WTC11 (cell line): ENCODE measurements at regions not wholly inside any gene's neighbourhood (a gene's known extent, or its start where the extent isn't known, plus 50 kb on each side); places are given as distances from the start of the nearest gene placed in this dataset.

Source experiments
- ATAC-seq: fragments of 200-7000 bp; cut with Tn5 transposase; 2 replicates; pipeline ENCODE4 v1.10.0; 2021; ENCODE audit warnings: mild to moderate bottlenecking, moderate library complexity
- CTCF ChIA-PET: fragments of 300-600 bp; sonication (Branson Sonifier 250); formaldehyde crosslinking; loops from one replicate; lab custom pipeline; 2021; ENCODE audit warnings: antibody characterized with exemption; lab: Charles Lee
- POLR2A ChIA-PET: fragments of 350-600 bp; sonication (Branson Sonifier 250); formaldehyde crosslinking; loops from one replicate; lab custom pipeline; 2021; ENCODE audit warnings: antibody characterized with exemption; lab: Charles Lee
- DNase-seq: peaks from one replicate; pipeline ENCODE4 v3.0.0; 2021; ENCODE audit warnings: low spot score
- H3K27ac Mint-ChIP-seq: 2 replicates; pipeline ENCODE4 v1.8.0; 2021; ENCODE audit warnings: mixed read lengths
- H3K27me3 Mint-ChIP-seq: 2 replicates; pipeline ENCODE4 v1.8.0; 2021; ENCODE audit warnings: low read depth, mild to moderate bottlenecking, moderate library complexity, mixed read lengths
- H3K36me3 Mint-ChIP-seq: 2 replicates; pipeline ENCODE4 v1.8.0; 2021; ENCODE audit warnings: mixed read lengths
- H3K4me1 Mint-ChIP-seq: 2 replicates; pipeline ENCODE4 v1.8.0; 2022; ENCODE audit warnings: mixed read lengths
- H3K4me3 Mint-ChIP-seq: 2 replicates; pipeline ENCODE4 v1.8.0; 2021; ENCODE audit warnings: mild to moderate bottlenecking, moderate library complexity, mixed read lengths
- H3K9me3 Mint-ChIP-seq: 2 replicates; pipeline ENCODE4 v1.8.0; 2021; ENCODE audit warnings: mixed read lengths
- ATF1 ChIP-seq: sonication (generic); formaldehyde crosslinking; IDR thresholded peaks from 2 replicates; pipeline ENCODE4 v1.8.1; 2023; ENCODE audit warnings: mild to moderate bottlenecking, moderate library complexity, missing genetic modification reagents
- ESRRA ChIP-seq: sonication (generic); formaldehyde crosslinking; IDR thresholded peaks from 2 replicates; pipeline ENCODE4 v1.8.1; 2022; ENCODE audit warnings: mild to moderate bottlenecking, missing genetic modification reagents, borderline replicate concordance
- NFATC4 ChIP-seq: fragments of 250-450 bp; sonication (Bioruptor Pico); IDR thresholded peaks from 2 replicates; pipeline ENCODE4 v1.9.0; 2021; ENCODE audit warnings: mild to moderate bottlenecking
- NFE2L1 ChIP-seq: sonication (generic); formaldehyde crosslinking; IDR thresholded peaks from 2 replicates; pipeline ENCODE4 v1.8.1; 2023; ENCODE audit warnings: missing genetic modification reagents
- NR1H2 ChIP-seq: sonication (generic); formaldehyde crosslinking; IDR thresholded peaks from 2 replicates; pipeline ENCODE4 v1.9.0; 2021; ENCODE audit warnings: mild to moderate bottlenecking, moderate library complexity, missing genetic modification reagents
- NR3C1 ChIP-seq: sonication (generic); formaldehyde crosslinking; conservative IDR thresholded peaks from 2 replicates; pipeline ENCODE4 v1.8.1; 2023; ENCODE audit warnings: low read depth, mild to moderate bottlenecking, missing genetic modification reagents
- PRRX2 ChIP-seq: fragments of 250-450 bp; sonication (Bioruptor Pico); IDR thresholded peaks from 2 replicates; pipeline ENCODE4 v1.8.0; 2021; ENCODE audit warnings: mild to moderate bottlenecking
- SMAD4 ChIP-seq: sonication (generic); formaldehyde crosslinking; IDR thresholded peaks from 2 replicates; pipeline ENCODE4 v1.8.0; 2022; ENCODE audit warnings: mild to moderate bottlenecking, missing genetic modification reagents
- TCF7 ChIP-seq: sonication (generic); formaldehyde crosslinking; IDR thresholded peaks from 2 replicates; pipeline ENCODE4 v1.8.0; 2022; ENCODE audit warnings: mild to moderate bottlenecking, low read depth, missing genetic modification reagents, moderate library complexity
- TEAD4 ChIP-seq: sonication (generic); formaldehyde crosslinking; IDR thresholded peaks from 2 replicates; pipeline ENCODE4 v1.8.0; 2022; ENCODE audit warnings: mild to moderate bottlenecking, missing genetic modification reagents
- ZNF219 ChIP-seq: sonication (generic); formaldehyde crosslinking; IDR thresholded peaks from 2 replicates; pipeline ENCODE4 v1.8.0; 2023; ENCODE audit warnings: missing genetic modification reagents, mild to moderate bottlenecking, borderline replicate concordance
- ZNF396 ChIP-seq: fragments of 250-450 bp; sonication (Bioruptor Pico); IDR thresholded peaks from 2 replicates; pipeline ENCODE4 v1.8.0; 2021; ENCODE audit warnings: mild to moderate bottlenecking, moderate library complexity, borderline replicate concordance
- ZNF416 ChIP-seq: fragments of 250-450 bp; sonication (Bioruptor Pico); IDR thresholded peaks from 2 replicates; pipeline ENCODE4 v1.9.0; 2021; ENCODE audit warnings: mild to moderate bottlenecking, inconsistent platforms
- TF ChIP-seq, protein P1 (sequence below): sonication (generic); formaldehyde crosslinking; IDR thresholded peaks from 2 replicates; pipeline ENCODE4 v1.8.0; 2023; ENCODE audit warnings: missing genetic modification reagents
- TF ChIP-seq, protein P2 (sequence below): sonication (generic); formaldehyde crosslinking; IDR thresholded peaks from 2 replicates; pipeline ENCODE4 v1.8.1; 2023; ENCODE audit warnings: mild to moderate bottlenecking, missing genetic modification reagents, moderate library complexity
- TF ChIP-seq, protein P3 (sequence below): sonication (generic); formaldehyde crosslinking; IDR thresholded peaks from 2 replicates; pipeline ENCODE4 v1.8.0; 2022; ENCODE audit warnings: mild to moderate bottlenecking, missing genetic modification reagents
- TF ChIP-seq, protein P4 (sequence below): sonication (generic); formaldehyde crosslinking; IDR thresholded peaks from 2 replicates; pipeline ENCODE4 v1.8.1; 2023; ENCODE audit warnings: mild to moderate bottlenecking, missing genetic modification reagents, moderate library complexity
- TF ChIP-seq, protein P5 (sequence below): fragments of 200-600 bp; IDR thresholded peaks from 2 replicates; pipeline ENCODE4 v1.8.0; 2022; ENCODE audit warnings: antibody characterized with exemption
- TF ChIP-seq, protein P6 (sequence below): sonication (generic); formaldehyde crosslinking; IDR thresholded peaks from 2 replicates; pipeline ENCODE4 v1.8.0; 2023; ENCODE audit warnings: missing genetic modification reagents, mild to moderate bottlenecking, borderline replicate concordance
- TF ChIP-seq, protein P7 (sequence below): sonication (generic); formaldehyde crosslinking; IDR thresholded peaks from 2 replicates; pipeline ENCODE4 v1.8.1; 2022; ENCODE audit warnings: missing genetic modification reagents, borderline replicate concordance

DNA sequence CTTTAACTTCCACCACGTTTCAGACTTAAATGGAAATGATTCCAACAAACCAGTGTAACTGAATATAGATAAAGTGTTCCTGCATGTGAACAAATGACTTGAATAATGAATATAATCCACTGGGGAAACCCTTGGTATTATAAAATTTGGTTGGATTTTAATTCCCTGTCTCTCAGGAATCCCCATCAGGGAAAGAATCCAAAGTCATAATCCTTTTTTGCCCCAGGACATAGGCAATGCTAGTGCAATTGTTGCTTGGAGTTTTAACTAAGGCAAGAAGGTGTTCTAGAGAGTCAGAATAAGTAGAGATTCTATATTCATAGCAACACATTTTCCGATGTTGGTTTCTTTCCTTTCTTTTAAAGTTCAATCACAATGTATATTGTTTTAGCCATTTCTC is 1169.4 kb downstream of the GALC start:
- CTCF ChIA-PET: no interaction called here
- POLR2A ChIA-PET: no interaction called here

DNA sequence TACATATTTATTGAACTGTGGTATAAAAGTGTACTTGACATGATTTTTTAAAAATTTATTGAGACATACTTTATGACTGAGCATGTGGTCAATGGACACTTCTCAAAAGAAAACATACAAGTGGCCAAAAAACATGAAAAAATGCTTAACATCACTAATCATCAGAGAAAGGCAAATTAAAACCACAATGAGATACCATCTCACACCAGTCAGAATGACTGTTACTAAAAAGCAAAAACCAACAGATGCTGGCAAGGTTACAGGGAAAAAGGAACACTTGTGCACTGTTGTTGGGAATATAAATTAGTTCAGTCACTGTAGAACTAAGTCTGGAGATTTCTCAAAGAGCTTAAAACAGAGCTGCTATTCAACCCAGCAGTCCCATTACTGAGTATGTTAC is 1177.6 kb downstream of the GALC start:
- H3K36me3 Mint-ChIP-seq: no peaks in the 10 kb centered on the region; the same call in 1 of the 2 replicates
- H3K4me1 Mint-ChIP-seq: peaks cover 7% of the 10 kb centered on the region
- H3K27ac Mint-ChIP-seq: no peak overlapping the region
- DNase-seq (no peak), ATAC-seq (no peak)
- ChIA-PET POLR2A (no interaction called here), CTCF (no interaction called here)
- H3K4me3 Mint-ChIP-seq: no peak overlapping the region
- H3K27me3 Mint-ChIP-seq: no peaks in the 10 kb centered on the region
- H3K9me3 Mint-ChIP-seq: peaks cover 30% of the 10 kb centered on the region
- TF ChIP-seq ESRRA: no peak
- TF ChIP-seq TEAD4 (CRISPR knock-in tag): no peak
- TF ChIP-seq ATF1: no peak
- TF ChIP-seq NR3C1 (CRISPR knock-in tag): no peak
- TF ChIP-seq, protein P1, sequence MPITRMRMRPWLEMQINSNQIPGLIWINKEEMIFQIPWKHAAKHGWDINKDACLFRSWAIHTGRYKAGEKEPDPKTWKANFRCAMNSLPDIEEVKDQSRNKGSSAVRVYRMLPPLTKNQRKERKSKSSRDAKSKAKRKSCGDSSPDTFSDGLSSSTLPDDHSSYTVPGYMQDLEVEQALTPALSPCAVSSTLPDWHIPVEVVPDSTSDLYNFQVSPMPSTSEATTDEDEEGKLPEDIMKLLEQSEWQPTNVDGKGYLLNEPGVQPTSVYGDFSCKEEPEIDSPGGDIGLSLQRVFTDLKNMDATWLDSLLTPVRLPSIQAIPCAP (CRISPR knock-in tag): no peak
- TF ChIP-seq ZNF219 (CRISPR knock-in tag): no peak
- TF ChIP-seq SMAD4 (CRISPR knock-in tag): no peak
- TF ChIP-seq, protein P2, sequence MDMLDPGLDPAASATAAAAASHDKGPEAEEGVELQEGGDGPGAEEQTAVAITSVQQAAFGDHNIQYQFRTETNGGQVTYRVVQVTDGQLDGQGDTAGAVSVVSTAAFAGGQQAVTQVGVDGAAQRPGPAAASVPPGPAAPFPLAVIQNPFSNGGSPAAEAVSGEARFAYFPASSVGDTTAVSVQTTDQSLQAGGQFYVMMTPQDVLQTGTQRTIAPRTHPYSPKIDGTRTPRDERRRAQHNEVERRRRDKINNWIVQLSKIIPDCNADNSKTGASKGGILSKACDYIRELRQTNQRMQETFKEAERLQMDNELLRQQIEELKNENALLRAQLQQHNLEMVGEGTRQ (CRISPR knock-in tag): no peak
- TF ChIP-seq, protein P3, sequence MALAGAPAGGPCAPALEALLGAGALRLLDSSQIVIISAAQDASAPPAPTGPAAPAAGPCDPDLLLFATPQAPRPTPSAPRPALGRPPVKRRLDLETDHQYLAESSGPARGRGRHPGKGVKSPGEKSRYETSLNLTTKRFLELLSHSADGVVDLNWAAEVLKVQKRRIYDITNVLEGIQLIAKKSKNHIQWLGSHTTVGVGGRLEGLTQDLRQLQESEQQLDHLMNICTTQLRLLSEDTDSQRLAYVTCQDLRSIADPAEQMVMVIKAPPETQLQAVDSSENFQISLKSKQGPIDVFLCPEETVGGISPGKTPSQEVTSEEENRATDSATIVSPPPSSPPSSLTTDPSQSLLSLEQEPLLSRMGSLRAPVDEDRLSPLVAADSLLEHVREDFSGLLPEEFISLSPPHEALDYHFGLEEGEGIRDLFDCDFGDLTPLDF (CRISPR knock-in tag): no peak
- TF ChIP-seq, protein P4, sequence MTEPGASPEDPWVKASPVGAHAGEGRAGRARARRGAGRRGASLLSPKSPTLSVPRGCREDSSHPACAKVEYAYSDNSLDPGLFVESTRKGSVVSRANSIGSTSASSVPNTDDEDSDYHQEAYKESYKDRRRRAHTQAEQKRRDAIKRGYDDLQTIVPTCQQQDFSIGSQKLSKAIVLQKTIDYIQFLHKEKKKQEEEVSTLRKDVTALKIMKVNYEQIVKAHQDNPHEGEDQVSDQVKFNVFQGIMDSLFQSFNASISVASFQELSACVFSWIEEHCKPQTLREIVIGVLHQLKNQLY (CRISPR knock-in tag): no peak
- TF ChIP-seq TCF7 (CRISPR knock-in tag): no peak

More for the DNA sequence above, 1169.4 kb downstream of the GALC start:
- no peaks in the 10 kb centered on the region for H3K36me3 Mint-ChIP-seq
- no peaks in the 10 kb centered on the region for H3K27me3 Mint-ChIP-seq
- DNase-seq: no peak
- H3K27ac Mint-ChIP-seq: no peak overlapping the region
- ATAC-seq: no peak
- H3K9me3 Mint-ChIP-seq: no peaks in the 10 kb centered on the region
- TF ChIP-seq, protein P5, sequence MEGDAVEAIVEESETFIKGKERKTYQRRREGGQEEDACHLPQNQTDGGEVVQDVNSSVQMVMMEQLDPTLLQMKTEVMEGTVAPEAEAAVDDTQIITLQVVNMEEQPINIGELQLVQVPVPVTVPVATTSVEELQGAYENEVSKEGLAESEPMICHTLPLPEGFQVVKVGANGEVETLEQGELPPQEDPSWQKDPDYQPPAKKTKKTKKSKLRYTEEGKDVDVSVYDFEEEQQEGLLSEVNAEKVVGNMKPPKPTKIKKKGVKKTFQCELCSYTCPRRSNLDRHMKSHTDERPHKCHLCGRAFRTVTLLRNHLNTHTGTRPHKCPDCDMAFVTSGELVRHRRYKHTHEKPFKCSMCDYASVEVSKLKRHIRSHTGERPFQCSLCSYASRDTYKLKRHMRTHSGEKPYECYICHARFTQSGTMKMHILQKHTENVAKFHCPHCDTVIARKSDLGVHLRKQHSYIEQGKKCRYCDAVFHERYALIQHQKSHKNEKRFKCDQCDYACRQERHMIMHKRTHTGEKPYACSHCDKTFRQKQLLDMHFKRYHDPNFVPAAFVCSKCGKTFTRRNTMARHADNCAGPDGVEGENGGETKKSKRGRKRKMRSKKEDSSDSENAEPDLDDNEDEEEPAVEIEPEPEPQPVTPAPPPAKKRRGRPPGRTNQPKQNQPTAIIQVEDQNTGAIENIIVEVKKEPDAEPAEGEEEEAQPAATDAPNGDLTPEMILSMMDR: no peak
- TF ChIP-seq NR1H2 (CRISPR knock-in tag) (no peak), ZNF219 (CRISPR knock-in tag) (no peak), NFE2L1 (CRISPR knock-in tag) (no peak), NFATC4 (CRISPR knock-in tag) (no peak), PRRX2 (no peak), ZNF396 (no peak), TEAD4 (CRISPR knock-in tag) (no peak), SMAD4 (CRISPR knock-in tag) (no peak), ZNF416 (CRISPR knock-in tag) (no peak)
- TF ChIP-seq, protein P1 (CRISPR knock-in tag): no peak
- TF ChIP-seq, protein P6, sequence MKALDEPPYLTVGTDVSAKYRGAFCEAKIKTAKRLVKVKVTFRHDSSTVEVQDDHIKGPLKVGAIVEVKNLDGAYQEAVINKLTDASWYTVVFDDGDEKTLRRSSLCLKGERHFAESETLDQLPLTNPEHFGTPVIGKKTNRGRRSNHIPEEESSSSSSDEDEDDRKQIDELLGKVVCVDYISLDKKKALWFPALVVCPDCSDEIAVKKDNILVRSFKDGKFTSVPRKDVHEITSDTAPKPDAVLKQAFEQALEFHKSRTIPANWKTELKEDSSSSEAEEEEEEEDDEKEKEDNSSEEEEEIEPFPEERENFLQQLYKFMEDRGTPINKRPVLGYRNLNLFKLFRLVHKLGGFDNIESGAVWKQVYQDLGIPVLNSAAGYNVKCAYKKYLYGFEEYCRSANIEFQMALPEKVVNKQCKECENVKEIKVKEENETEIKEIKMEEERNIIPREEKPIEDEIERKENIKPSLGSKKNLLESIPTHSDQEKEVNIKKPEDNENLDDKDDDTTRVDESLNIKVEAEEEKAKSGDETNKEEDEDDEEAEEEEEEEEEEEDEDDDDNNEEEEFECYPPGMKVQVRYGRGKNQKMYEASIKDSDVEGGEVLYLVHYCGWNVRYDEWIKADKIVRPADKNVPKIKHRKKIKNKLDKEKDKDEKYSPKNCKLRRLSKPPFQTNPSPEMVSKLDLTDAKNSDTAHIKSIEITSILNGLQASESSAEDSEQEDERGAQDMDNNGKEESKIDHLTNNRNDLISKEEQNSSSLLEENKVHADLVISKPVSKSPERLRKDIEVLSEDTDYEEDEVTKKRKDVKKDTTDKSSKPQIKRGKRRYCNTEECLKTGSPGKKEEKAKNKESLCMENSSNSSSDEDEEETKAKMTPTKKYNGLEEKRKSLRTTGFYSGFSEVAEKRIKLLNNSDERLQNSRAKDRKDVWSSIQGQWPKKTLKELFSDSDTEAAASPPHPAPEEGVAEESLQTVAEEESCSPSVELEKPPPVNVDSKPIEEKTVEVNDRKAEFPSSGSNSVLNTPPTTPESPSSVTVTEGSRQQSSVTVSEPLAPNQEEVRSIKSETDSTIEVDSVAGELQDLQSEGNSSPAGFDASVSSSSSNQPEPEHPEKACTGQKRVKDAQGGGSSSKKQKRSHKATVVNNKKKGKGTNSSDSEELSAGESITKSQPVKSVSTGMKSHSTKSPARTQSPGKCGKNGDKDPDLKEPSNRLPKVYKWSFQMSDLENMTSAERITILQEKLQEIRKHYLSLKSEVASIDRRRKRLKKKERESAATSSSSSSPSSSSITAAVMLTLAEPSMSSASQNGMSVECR (CRISPR knock-in tag): no peak
- TF ChIP-seq, protein P7, sequence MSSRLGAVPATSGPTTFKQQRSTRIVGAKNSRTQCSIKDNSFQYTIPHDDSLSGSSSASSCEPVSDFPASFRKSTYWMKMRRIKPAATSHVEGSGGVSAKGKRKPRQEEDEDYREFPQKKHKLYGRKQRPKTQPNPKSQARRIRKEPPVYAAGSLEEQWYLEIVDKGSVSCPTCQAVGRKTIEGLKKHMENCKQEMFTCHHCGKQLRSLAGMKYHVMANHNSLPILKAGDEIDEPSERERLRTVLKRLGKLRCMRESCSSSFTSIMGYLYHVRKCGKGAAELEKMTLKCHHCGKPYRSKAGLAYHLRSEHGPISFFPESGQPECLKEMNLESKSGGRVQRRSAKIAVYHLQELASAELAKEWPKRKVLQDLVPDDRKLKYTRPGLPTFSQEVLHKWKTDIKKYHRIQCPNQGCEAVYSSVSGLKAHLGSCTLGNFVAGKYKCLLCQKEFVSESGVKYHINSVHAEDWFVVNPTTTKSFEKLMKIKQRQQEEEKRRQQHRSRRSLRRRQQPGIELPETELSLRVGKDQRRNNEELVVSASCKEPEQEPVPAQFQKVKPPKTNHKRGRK (CRISPR knock-in tag): no peak
- peaks cover 8% of the 10 kb centered on the region for H3K4me1 Mint-ChIP-seq
- H3K4me3 Mint-ChIP-seq: no peak overlapping the region
